KMS-11 (cell line): ENCODE measurements at regions not wholly inside any gene's neighbourhood (a gene's known extent, or its start where the extent isn't known, plus 50 kb on each side); places are given as distances from the start of the nearest gene placed in this dataset.

Experiments used
- H2AFZ ChIP-seq: fragments of 200-600 bp; sonication (generic); 2 replicates; pipeline ENCODE4 v1.6.1; 2016; ENCODE audit warnings: antibody characterized with exemption, mixed run types, low read depth
- H3K27ac ChIP-seq: fragments of 200-600 bp; sonication (generic); 2 replicates; pipeline ENCODE4 v1.6.1; 2016; ENCODE audit warnings: mild to moderate bottlenecking, mixed run types
- H3K27me3 ChIP-seq: fragments of 200-600 bp; sonication (generic); 2 replicates; pipeline ENCODE4 v1.6.1; 2017; ENCODE audit warnings: mild to moderate bottlenecking, low read depth, mixed run types, moderate library complexity; ENCODE audit not compliant: insufficient read depth
- H3K36me3 ChIP-seq: fragments of 200-600 bp; sonication (generic); 2 replicates; pipeline ENCODE4 v1.6.1; 2017; ENCODE audit warnings: mild to moderate bottlenecking, mixed run types; ENCODE audit not compliant: insufficient read depth
- H3K4me1 ChIP-seq: fragments of 200-600 bp; sonication (generic); 2 replicates; pipeline ENCODE4 v1.6.1; 2016; ENCODE audit warnings: mild to moderate bottlenecking, low read depth, mixed run types; ENCODE audit not compliant: poor library complexity, severe bottlenecking
- H3K4me2 ChIP-seq: fragments of 200-600 bp; sonication (generic); 2 replicates; pipeline ENCODE4 v1.7.0; 2016; ENCODE audit warnings: mild to moderate bottlenecking, mixed run types
- H3K4me3 ChIP-seq: fragments of 200-600 bp; sonication (generic); IDR thresholded peaks from 2 replicates; pipeline ENCODE4 v1.6.1; 2017; ENCODE audit warnings: low read depth, low read length, mixed read lengths; ENCODE audit not compliant: insufficient read depth
- H3K79me2 ChIP-seq: fragments of 200-600 bp; sonication (generic); 2 replicates; pipeline ENCODE4 v1.6.1; 2016; ENCODE audit warnings: low read depth, mixed run types; ENCODE audit not compliant: insufficient read depth
- H3K9ac ChIP-seq: fragments of 200-600 bp; sonication (generic); 2 replicates; pipeline ENCODE4 v1.6.1; 2016; ENCODE audit warnings: mild to moderate bottlenecking, mixed run types
- H4K20me1 ChIP-seq: fragments of 200-600 bp; sonication (generic); 2 replicates; pipeline ENCODE4 v1.6.1; 2016; ENCODE audit warnings: mild to moderate bottlenecking, mixed run types; ENCODE audit not compliant: insufficient read depth
- CTCF ChIP-seq: fragments of 200-600 bp; sonication (generic); conservative IDR thresholded peaks from 2 replicates; pipeline ENCODE4 v1.6.1; 2017; ENCODE audit warnings: low read depth, mild to moderate bottlenecking, antibody characterized with exemption, low read length, moderate library complexity, mixed read lengths

DNA sequence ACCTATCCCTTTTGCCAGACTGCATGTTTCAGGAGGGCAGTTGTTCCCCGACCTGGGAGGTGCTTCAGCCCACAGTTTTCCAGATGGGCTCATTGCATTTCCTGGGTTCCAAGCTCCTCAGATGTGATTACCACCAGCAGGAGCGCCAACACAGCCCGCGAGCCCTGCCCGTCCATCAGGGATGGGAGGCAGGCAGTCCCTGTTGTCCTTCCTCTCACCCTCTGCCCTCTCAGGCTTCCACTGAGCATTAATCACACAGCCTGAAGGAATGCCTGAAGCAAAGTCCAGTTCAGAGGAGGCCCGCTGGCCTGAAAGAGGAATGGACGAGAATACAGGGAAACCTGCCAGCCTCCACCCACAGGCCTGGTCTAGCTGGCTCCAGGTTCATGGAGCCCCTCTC lies 256.3 kb upstream of the SDK2 start:
- Histone ChIP-seq H3K4me3 (no peak overlapping the region), H3K4me1 (no peaks in the 10 kb centered on the region), H2AFZ (no peak overlapping the region), H3K36me3 (no peaks in the 10 kb centered on the region), H3K27ac (no peak overlapping the region), H3K79me2 (no peaks in the 10 kb centered on the region), H4K20me1 (no peaks in the 10 kb centered on the region), H3K27me3 (peaks cover 50% of the 10 kb centered on the region), H3K4me2 (no peak overlapping the region), H3K9ac (no peak overlapping the region)
- no peak for TF ChIP-seq CTCF

DNA sequence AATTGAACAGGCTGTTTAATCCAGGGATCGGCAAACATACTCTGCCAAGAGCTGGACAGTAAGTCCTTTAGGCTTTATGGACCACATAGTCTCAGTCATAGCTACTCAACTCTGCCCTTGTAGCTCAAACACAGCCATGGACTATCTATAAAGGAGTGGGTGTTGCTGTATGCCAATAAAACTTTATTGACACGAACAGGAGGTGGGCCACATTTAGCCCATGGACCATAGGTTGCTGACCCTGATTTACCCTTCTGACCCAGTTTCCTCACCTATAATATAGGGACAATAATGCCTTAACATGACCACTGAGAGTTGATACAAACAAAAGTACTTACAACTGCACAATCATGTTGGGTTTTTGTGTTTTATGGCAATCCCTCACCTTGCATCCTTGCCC lies 257.0 kb upstream of the SDK2 start:
- Histone ChIP-seq H3K27me3 (peaks cover 50% of the 10 kb centered on the region), H3K36me3 (no peaks in the 10 kb centered on the region), H4K20me1 (no peaks in the 10 kb centered on the region), H3K9ac (no peak overlapping the region), H2AFZ (no peak overlapping the region), H3K4me2 (no peak overlapping the region), H3K27ac (no peak overlapping the region), H3K4me1 (no peaks in the 10 kb centered on the region), H3K79me2 (no peaks in the 10 kb centered on the region), H3K4me3 (no peak overlapping the region)
- no peak for TF ChIP-seq CTCF

DNA sequence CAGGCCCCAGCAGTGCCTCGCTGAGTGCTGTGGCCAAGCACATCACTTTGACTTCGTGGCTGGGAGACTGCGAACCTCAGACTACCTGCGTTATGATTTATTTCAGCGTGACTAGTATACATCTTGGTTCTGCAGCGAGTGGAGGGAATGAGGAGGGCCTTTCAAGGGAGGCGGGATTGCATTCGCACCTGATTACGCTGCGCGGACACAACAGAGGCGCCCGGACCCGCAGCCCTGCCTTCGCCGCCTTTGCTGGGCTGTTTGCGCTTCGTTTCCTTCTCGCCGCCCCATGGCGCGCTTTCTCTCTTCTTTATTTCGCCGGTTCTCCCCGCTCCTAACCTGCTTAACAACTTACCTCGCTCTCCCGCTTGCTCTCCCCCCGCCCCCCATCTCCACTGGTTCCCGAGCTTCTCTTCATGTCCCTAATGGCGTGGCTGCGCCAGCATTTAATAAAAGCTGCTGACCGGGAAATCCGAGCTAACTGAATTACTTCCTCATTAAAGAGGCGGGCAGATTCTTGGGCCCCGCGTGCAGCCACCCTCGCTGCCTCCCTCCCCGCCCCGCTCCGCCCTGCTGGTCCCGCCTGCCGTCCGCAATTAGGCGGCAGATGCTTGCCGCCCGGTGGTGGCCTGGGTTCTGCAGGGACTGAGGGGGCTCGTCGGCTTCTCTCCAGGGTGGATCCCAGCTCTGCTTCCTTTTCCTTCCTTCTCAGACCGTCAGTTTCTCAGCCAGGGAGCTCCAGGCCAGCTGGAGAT lies 257.6 kb upstream of the SDK2 start:
- H3K27me3 ChIP-seq, result peaks cover 49% of the 10 kb centered on the region
- no peak overlapping the region for H3K4me2 ChIP-seq
- no peaks in the 10 kb centered on the region for H4K20me1 ChIP-seq
- no peak overlapping the region for H2AFZ ChIP-seq
- H3K9ac ChIP-seq, result no peak overlapping the region
- H3K79me2 ChIP-seq, result no peaks in the 10 kb centered on the region
- no peaks in the 10 kb centered on the region for H3K4me1 ChIP-seq
- no peak overlapping the region for H3K4me3 ChIP-seq
- no peaks in the 10 kb centered on the region for H3K36me3 ChIP-seq
- no peak overlapping the region for H3K27ac ChIP-seq
- no peak for TF ChIP-seq CTCF

DNA sequence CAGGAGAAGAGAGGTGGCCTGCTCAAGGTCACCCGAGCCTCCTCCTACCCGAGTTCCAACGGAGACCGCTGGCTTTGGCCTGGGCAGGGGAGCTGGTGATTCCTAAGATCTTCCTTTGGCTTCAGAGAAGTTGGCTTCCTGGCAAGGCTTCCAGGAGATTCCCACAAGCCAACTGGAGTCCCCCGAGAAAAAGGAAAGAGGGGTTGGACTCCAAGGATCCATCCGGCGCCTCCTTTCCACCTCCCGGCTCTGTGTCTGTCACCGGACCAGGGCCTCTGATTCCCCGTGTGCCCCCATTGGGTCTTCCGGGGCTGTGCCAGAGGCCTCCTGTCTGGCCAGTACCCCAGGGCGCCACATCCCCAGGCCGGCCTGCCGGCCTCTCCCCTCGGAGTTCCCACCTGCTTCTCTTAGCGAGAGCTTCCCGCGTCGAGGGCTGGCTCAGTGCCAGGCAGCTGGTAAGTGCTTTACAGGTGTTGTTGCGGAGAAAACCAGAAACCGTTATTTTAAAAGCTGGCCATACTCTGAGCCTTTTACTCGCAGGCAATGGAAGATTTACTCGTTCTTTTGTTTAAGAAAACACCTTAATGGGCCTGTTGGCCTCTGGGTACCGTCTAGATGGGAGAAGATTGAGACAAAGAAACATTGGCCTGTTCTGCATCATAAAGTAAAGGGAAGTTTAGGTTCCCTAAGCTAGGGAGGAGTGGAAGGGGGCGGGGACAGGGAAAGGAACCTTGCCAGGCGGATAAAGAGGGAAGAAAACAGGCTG lies 258.4 kb upstream of the SDK2 start:
- Histone ChIP-seq H3K27me3 (peaks cover 42% of the 10 kb centered on the region), H3K9ac (no peak overlapping the region), H3K79me2 (no peaks in the 10 kb centered on the region), H3K36me3 (no peaks in the 10 kb centered on the region), H3K4me2 (no peak overlapping the region), H3K4me1 (no peaks in the 10 kb centered on the region), H3K27ac (no peak overlapping the region), H2AFZ (no peak overlapping the region), H4K20me1 (no peaks in the 10 kb centered on the region), H3K4me3 (no peak overlapping the region)
- no peak for TF ChIP-seq CTCF
